Thyroid gland (tissue), 4 donors: ENCODE measurements at regions not wholly inside any gene's neighbourhood (a gene's known extent, or its start where the extent isn't known, plus 50 kb on each side); places are given as distances from the start of the nearest gene placed in this dataset.

ENCODE experiments used
- DNase-seq, 2 donors: peaks; one replicate each; pipeline ENCODE4 v3.0.0-alpha.2; 2019
- H3K27ac ChIP-seq, 3 donors: fragments of 200-600 bp; sonication (generic); 1 replicate in 2 of 3; 2 replicates in 1 of 3; pipeline ENCODE4 v1.5.1; 2016 to 2019; ENCODE audit warnings: mild to moderate bottlenecking in 1 of 3, moderate library complexity in 1 of 3
- H3K27me3 ChIP-seq: fragments of 200-600 bp; sonication (generic); one replicate; pipeline ENCODE4 v1.5.1; 2019
- H3K36me3 ChIP-seq, 2 donors: fragments of 200-600 bp; sonication (generic); one replicate each; pipeline ENCODE4 v1.5.1; 2016 to 2019
- H3K4me1 ChIP-seq, 2 donors: fragments of 200-600 bp; sonication (generic); one replicate each; pipeline ENCODE4 v1.5.1; 2017 to 2019
- H3K4me3 ChIP-seq, 3 donors: fragments of 200-600 bp; sonication (generic); replicated peaks in 1 of 3; 1 replicate in 2 of 3; 2 replicates in 1 of 3; pipeline ENCODE4 v1.5.1; 2016; ENCODE audit warnings: mild to moderate bottlenecking in 1 of 3
- H3K9me3 ChIP-seq: fragments of 200-600 bp; sonication (generic); one replicate; pipeline ENCODE4 v1.5.1; 2017
- POLR2A ChIP-seq, 2 donors: fragments of 450-650 bp; IDR thresholded peaks; one replicate each; pipeline ENCODE4 v1.6.1; 2017; ENCODE audit warnings: antibody characterized with exemption in 2 of 2, mild to moderate bottlenecking in 2 of 2, moderate library complexity in 1 of 2
- WGBS, 2 donors: methylation state at CpG; one replicate each; pipeline ENCODE4 v1.1.5; 2017; 5-methylcytosine and 5-hydroxymethylcytosine counted together
- intact Hi-C: fragments of 100-400 bp; cut with DNase I; formaldehyde crosslinking; loops from one replicate; pipeline ENCODE4 v1.15.1; 2023
- TF ChIP-seq, protein P1 (sequence below), 6 experiments: fragments of 200-600 bp in 3 of 6; fragments of 450-650 bp in 3 of 6; sonication (generic) in 3 of 6; IDR thresholded peaks; one replicate each; pipeline ENCODE4 v1.5.1; 2016 to 2019; ENCODE audit warnings: antibody characterized with exemption in 6 of 6, mild to moderate bottlenecking in 2 of 6, inconsistent platforms in 1 of 6, moderate library complexity in 1 of 6

DNA sequence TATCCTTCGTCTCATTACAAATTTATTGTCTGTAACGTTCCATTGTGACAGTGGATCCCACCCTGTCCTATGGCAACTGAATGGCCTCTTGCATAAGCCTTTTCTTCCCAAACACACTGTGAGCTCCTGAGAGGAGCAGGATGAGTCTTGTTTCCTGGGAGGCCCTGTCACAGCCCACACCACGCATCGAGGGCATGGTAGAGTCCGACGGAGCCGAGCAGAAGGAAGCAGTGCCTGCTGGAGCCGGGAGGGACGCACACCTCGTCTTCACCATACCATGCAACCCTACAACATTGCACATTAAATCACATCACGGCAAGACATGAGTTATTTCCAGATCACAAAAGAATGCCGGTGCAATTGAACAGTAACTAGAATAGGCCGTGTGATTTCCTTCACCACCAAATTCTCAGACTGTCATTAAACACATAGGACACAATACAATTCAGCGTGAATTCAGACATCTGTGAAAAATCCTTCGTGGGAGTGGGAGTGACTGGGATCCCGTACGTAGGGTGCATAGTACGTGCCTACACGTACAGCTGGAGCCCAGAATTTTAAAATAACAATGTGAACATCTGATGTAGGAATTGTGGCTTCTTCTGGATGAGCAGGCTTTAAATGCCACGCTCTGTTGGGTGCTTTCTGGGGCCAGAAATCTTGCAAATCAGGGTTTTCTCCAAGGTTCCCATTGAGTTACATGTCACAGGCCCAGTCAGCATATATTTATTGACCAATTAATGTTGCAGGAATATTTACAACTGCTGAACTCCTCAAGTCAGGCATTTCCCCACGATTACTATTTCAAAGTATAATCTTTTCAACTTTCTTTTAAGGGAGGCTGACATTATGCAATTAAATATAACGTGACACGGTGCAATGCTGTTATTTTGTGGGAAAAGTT is 201.8 kb downstream of the TTLL2 start:
- Histone ChIP-seq H3K27ac (no peak overlapping the region), H3K4me3 (no peak overlapping the region), H3K27me3 (no peaks in the 10 kb centered on the region), H3K9me3 (no peaks in the 10 kb centered on the region), H3K36me3 (no peaks in the 10 kb centered on the region), H3K4me1 (peaks cover 0 to 4% of the 10 kb centered on the region in 2 donors)
- DNase-seq = no peak
- intact Hi-C loops = no loop called here
- WGBS, 2 donors = 82% methylated on average over 23 of the region's 23 CpGs
- TF ChIP-seq, protein P1, sequence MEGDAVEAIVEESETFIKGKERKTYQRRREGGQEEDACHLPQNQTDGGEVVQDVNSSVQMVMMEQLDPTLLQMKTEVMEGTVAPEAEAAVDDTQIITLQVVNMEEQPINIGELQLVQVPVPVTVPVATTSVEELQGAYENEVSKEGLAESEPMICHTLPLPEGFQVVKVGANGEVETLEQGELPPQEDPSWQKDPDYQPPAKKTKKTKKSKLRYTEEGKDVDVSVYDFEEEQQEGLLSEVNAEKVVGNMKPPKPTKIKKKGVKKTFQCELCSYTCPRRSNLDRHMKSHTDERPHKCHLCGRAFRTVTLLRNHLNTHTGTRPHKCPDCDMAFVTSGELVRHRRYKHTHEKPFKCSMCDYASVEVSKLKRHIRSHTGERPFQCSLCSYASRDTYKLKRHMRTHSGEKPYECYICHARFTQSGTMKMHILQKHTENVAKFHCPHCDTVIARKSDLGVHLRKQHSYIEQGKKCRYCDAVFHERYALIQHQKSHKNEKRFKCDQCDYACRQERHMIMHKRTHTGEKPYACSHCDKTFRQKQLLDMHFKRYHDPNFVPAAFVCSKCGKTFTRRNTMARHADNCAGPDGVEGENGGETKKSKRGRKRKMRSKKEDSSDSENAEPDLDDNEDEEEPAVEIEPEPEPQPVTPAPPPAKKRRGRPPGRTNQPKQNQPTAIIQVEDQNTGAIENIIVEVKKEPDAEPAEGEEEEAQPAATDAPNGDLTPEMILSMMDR (IDR thresholded peaks at IDR 0.05) = no peak
- no peak for TF ChIP-seq POLR2A (IDR thresholded peaks at IDR 0.05)

DNA sequence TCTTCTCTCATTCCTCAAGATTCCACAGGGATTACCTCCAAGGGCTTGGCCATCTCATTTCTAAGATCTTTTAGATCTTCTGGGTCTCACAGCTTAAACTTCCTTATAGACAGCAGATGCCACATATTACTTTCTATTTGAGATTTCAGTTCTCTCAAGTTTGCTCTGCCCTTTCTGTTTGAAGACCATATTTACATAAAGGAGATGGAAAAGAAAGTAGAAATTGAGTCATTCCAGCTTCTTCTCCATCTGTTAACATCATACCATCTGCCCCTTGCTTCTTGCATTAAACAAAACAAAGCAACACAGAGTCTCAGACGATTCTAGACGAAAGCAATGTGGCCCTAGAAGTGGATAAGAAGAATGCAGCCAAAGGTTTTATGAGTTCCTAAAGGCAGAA is 203.4 kb downstream of the TTLL2 start:
- TF ChIP-seq, protein P1 (IDR thresholded peaks at IDR 0.05) = no peak
- no peak for TF ChIP-seq POLR2A (IDR thresholded peaks at IDR 0.05)
- H3K36me3 ChIP-seq = no peaks in the 10 kb centered on the region
- intact Hi-C loops = no loop called here
- no peaks in the 10 kb centered on the region for H3K27me3 ChIP-seq
- DNase-seq = no peak
- no peaks in the 10 kb centered on the region for H3K9me3 ChIP-seq
- WGBS, 2 donors = 75 to 78% methylated on average over 2 of the region's 2 CpGs
- H3K27ac ChIP-seq = no peak overlapping the region
- H3K4me3 ChIP-seq = no peak overlapping the region
- peaks cover 0 to 4% of the 10 kb centered on the region in 2 donors for H3K4me1 ChIP-seq

DNA sequence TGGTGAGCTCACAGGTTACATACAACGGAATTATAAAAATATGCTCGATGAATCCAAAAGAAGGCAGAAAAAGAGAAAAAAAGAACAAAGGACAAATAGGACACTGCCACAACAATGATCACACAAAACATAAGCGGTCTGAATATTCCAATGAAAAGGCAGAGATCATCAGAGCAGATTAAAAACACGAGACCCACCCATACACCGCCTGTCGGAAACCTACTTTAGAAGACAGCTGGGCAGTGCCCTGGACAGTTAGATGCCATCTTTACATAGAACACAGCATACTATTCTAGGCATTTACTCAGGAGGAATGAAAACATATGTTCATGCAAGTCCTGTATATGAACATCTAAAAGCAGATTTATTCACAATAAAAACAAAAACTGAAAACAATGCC is 204.1 kb downstream of the TTLL2 start:
- WGBS, 2 donors = 85% methylated on average over 6 of the region's 6 CpGs
- no peak overlapping the region for H3K27ac ChIP-seq
- no peaks in the 10 kb centered on the region for H3K27me3 ChIP-seq
- intact Hi-C loops = no loop called here
- H3K4me1 ChIP-seq = peaks cover 0 to 4% of the 10 kb centered on the region in 2 donors
- H3K36me3 ChIP-seq = no peaks in the 10 kb centered on the region
- no peak overlapping the region for H3K4me3 ChIP-seq
- TF ChIP-seq, protein P1 (IDR thresholded peaks at IDR 0.05) = no peak
- no peak for TF ChIP-seq POLR2A (IDR thresholded peaks at IDR 0.05)
- H3K9me3 ChIP-seq = no peaks in the 10 kb centered on the region
- DNase-seq = no peak

DNA sequence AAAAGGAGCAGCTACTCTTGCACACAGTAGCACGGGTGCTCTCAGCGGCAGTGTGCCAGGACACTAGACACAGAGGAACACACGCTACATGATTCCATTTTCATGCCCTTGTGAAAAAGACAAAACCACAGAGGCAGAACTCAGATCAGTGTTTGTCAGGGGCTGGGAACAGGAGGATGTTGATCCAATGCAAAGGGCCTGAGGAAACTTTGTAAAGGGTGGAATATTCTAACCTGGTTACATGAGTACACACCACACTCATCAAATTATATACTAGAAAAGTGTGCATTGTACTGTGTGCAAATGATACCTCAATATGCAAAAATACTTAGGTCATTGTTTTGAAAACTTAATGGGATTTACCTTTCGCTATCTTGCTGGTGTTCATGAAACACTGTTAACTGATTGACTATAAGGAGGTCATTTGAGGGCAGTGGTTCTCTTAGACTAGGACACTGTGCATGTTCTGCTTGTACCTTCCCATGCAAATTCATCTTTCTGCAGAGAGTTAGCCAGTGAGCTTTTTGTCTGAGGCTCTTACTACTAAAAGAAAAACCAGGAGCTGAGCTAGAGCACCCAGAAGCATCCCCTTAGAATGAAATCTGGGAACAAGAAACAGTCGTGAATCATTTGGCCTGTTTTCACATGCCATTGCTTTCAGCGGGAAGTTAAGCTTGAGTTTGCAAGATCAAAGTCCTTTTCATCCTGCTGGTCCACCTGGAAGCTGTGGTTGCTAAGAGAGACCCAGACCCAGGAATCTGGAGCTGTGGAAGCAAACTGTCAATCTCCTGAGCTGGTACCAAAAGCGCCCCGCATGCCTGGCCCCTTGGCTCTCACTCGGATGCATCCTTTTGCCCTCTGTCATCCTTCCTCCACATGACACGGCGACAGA is 204.8 kb downstream of the TTLL2 start:
- TF ChIP-seq, protein P1 (IDR thresholded peaks at IDR 0.05) = no peak
- no peak for TF ChIP-seq POLR2A (IDR thresholded peaks at IDR 0.05)
- 88 to 89% methylated on average over 11 of the region's 11 CpGs for WGBS, 2 donors
- intact Hi-C loops = no loop called here

More for the DNA sequence above, 204.8 kb downstream of the TTLL2 start:
- no peak overlapping the region for H3K4me3 ChIP-seq
- no peaks in the 10 kb centered on the region for H3K36me3 ChIP-seq
- no peaks in the 10 kb centered on the region for H3K27me3 ChIP-seq
- H3K9me3 ChIP-seq = no peaks in the 10 kb centered on the region
- H3K4me1 ChIP-seq = peaks cover 0 to 4% of the 10 kb centered on the region in 2 donors
- DNase-seq = no peak
- no peak overlapping the region for H3K27ac ChIP-seq
